ENCODE measurements at regions not wholly inside any gene's neighbourhood (a gene's known extent, or its start where the extent isn't known, plus 50 kb on each side); places are given as distances from the start of the nearest gene placed in this dataset.

DNA sequence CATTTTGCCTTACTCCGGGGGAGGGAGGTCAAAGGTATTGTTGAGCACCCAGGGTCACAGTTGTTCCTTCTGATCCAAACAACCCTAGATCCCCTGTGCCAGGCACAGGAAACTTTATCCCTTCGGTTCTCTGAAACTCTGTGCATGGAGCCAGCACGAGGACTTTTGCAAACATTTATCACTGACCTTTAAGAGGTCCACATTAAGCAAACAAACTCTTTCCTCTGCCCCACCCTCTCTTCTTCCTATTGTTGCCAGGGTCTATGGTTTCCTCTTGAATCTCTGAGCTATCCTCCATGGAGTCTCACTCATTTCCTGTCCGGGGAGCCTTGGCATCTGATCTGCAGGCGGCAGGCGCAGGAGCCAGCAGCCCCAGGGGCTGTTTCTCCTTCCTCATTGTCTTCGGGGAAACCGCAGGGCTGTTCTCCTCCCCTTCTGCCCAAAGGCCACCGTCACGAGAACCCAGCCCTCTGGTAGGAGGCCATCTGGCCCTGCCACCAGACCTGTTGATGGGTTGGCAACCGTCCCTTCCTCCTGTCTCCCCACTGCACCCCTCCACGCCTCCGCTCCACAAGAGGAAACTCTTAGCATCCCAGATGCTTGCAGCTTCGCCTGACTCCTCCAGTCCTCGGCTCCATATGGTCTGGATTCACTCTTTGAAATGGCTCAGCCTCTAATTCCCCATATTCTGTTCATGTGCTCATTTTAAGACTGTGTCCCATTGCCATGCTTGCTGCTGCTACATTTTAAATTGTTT lies 327.3 kb upstream of the NRP1 start:
- Mint-ChIP-seq H3K4me3 (ENCODE audit: unreplicated experiment) (no peak overlapping the region), H3K9me3 (ENCODE audit: unreplicated experiment) (peaks cover 12% of the 10 kb centered on the region), H3K4me1 (ENCODE audit: low read depth, unreplicated experiment) (peaks cover 6% of the 10 kb centered on the region), H3K27me3 (ENCODE audit: insufficient read depth, unreplicated experiment) (no peaks in the 10 kb centered on the region), H3K36me3 (ENCODE audit: insufficient read depth, unreplicated experiment) (no peaks in the 10 kb centered on the region), H3K27ac (ENCODE audit: unreplicated experiment) (no peak overlapping the region)
- Histone ChIP-seq H3K4me1 (no peaks in the 10 kb centered on the region), H3K4me3 (ENCODE audit: low read depth, low read length) (no peak overlapping the region), H3K27me3 (replicated peaks; ENCODE audit: control insufficient read depth, insufficient read depth, low read length) (no peaks in the 10 kb centered on the region), H3K36me3 (ENCODE audit: control insufficient read depth, insufficient read depth, low read length) (no peaks in the 10 kb centered on the region; the same call in 1 of the 2 replicates), H3K9me3 (peaks cover 13% of the 10 kb centered on the region)
- DNase-seq: no peak
- TF ChIP-seq, protein P1, sequence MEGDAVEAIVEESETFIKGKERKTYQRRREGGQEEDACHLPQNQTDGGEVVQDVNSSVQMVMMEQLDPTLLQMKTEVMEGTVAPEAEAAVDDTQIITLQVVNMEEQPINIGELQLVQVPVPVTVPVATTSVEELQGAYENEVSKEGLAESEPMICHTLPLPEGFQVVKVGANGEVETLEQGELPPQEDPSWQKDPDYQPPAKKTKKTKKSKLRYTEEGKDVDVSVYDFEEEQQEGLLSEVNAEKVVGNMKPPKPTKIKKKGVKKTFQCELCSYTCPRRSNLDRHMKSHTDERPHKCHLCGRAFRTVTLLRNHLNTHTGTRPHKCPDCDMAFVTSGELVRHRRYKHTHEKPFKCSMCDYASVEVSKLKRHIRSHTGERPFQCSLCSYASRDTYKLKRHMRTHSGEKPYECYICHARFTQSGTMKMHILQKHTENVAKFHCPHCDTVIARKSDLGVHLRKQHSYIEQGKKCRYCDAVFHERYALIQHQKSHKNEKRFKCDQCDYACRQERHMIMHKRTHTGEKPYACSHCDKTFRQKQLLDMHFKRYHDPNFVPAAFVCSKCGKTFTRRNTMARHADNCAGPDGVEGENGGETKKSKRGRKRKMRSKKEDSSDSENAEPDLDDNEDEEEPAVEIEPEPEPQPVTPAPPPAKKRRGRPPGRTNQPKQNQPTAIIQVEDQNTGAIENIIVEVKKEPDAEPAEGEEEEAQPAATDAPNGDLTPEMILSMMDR (IDR thresholded peaks at IDR 0.05; ENCODE audit: insufficient read depth in 1 of 2, low read depth in 1 of 2, low read length in 1 of 2, severe bottlenecking in 1 of 2, unreplicated experiment in 1 of 2): no peak
- ChIA-PET POLR2A (no interaction called here), CTCF (no interaction called here)
- intact Hi-C loops (cut with micrococcal nuclease; ENCODE audit: unreplicated experiment): no loop called here
- no TSS peak for BruUV-seq (replicated peaks)

DNA sequence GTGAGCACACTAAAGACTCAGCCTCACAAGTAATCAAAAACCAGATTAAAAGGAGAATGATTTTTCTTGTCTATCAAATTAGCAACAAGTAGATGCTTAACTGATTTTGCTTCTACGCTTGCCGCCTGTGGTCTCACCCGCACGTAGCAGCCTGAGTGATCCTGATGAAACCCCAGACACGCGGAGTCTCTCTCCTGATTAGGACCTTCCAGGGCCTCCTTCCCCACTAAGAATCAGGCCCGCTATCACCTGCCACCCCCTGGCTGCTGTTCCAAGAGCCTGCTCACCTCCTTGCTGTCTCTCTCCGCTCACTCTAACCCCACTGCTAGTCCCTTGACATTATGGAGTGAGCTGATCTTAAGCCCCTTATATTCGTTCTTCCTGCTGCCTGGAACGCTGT lies 325.9 kb upstream of the NRP1 start:
- H3K27me3 ChIP-seq (replicated peaks; ENCODE audit: control insufficient read depth, insufficient read depth, low read length): no peaks in the 10 kb centered on the region
- H3K4me3 Mint-ChIP-seq (ENCODE audit: unreplicated experiment): no peak overlapping the region
- no TSS peak for BruUV-seq (replicated peaks)
- H3K4me1 ChIP-seq: no peaks in the 10 kb centered on the region
- no peaks in the 10 kb centered on the region; the same call in 1 of the 2 replicates for H3K36me3 ChIP-seq (ENCODE audit: control insufficient read depth, insufficient read depth, low read length)
- no peak for DNase-seq
- peaks cover 12% of the 10 kb centered on the region for H3K9me3 Mint-ChIP-seq (ENCODE audit: unreplicated experiment)
- POLR2A ChIA-PET: no interaction called here
- H3K27ac Mint-ChIP-seq (ENCODE audit: unreplicated experiment): no peak overlapping the region
- H3K9me3 ChIP-seq: peaks cover 10% of the 10 kb centered on the region
- no peaks in the 10 kb centered on the region for H3K36me3 Mint-ChIP-seq (ENCODE audit: insufficient read depth, unreplicated experiment)
- peaks cover 6% of the 10 kb centered on the region for H3K4me1 Mint-ChIP-seq (ENCODE audit: low read depth, unreplicated experiment)
- CTCF ChIA-PET: no interaction called here
- intact Hi-C loops (cut with micrococcal nuclease; ENCODE audit: unreplicated experiment): no loop called here
- TF ChIP-seq, protein P1 (IDR thresholded peaks at IDR 0.05; ENCODE audit: insufficient read depth in 1 of 2, low read depth in 1 of 2, low read length in 1 of 2, severe bottlenecking in 1 of 2, unreplicated experiment in 1 of 2): no peak
- no peak overlapping the region for H3K4me3 ChIP-seq (ENCODE audit: low read depth, low read length)
- no peaks in the 10 kb centered on the region for H3K27me3 Mint-ChIP-seq (ENCODE audit: insufficient read depth, unreplicated experiment)

DNA sequence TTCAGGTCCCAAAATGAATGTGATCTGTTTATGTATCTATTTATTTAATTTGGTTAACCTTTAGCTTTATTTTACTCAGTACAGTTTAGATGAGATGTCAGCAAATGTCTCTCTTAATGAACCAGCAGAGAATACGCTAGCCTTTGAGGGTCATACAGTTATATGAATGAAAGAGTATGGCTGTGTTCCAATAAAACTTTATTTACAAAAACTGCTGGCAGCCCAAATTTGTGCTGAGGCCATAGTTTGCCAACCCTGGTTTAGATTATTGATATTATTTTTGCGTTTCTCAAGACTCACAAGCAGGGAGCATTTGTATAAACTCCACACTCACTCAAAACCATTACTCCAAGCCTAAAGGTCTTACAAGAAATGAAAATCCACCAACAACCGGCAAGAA lies 323.4 kb upstream of the NRP1 start:
- H3K4me1 Mint-ChIP-seq (ENCODE audit: low read depth, unreplicated experiment): peaks cover 6% of the 10 kb centered on the region
- H3K27ac Mint-ChIP-seq (ENCODE audit: unreplicated experiment): no peak overlapping the region
- ChIA-PET CTCF (no interaction called here), POLR2A (no interaction called here)
- BruUV-seq (replicated peaks): no TSS peak
- DNase-seq: no peak
- intact Hi-C loops (cut with micrococcal nuclease; ENCODE audit: unreplicated experiment): no loop called here
- no peaks in the 10 kb centered on the region for H3K27me3 Mint-ChIP-seq (ENCODE audit: insufficient read depth, unreplicated experiment)
- peaks cover 9% of the 10 kb centered on the region for H3K9me3 Mint-ChIP-seq (ENCODE audit: unreplicated experiment)
- Histone ChIP-seq H3K4me1 (no peaks in the 10 kb centered on the region), H3K36me3 (ENCODE audit: control insufficient read depth, insufficient read depth, low read length) (no peaks in the 10 kb centered on the region; the same call in 1 of the 2 replicates), H3K4me3 (ENCODE audit: low read depth, low read length) (no peak overlapping the region), H3K27me3 (replicated peaks; ENCODE audit: control insufficient read depth, insufficient read depth, low read length) (no peaks in the 10 kb centered on the region), H3K9me3 (no peaks in the 10 kb centered on the region)
- TF ChIP-seq, protein P1 (IDR thresholded peaks at IDR 0.05; ENCODE audit: insufficient read depth in 1 of 2, low read depth in 1 of 2, low read length in 1 of 2, severe bottlenecking in 1 of 2, unreplicated experiment in 1 of 2): no peak
- no peaks in the 10 kb centered on the region for H3K36me3 Mint-ChIP-seq (ENCODE audit: insufficient read depth, unreplicated experiment)
- no peak overlapping the region for H3K4me3 Mint-ChIP-seq (ENCODE audit: unreplicated experiment)

Measured in Caco-2 (cell line).